Upper lobe of left lung (tissue), 4 donors: ENCODE measurements at regions not wholly inside any gene's neighbourhood (a gene's known extent, or its start where the extent isn't known, plus 50 kb on each side); places are given as distances from the start of the nearest gene placed in this dataset.

Experiments
- CTCF ChIP-seq, 6 experiments: fragments of 450-650 bp in 4 of 6; fragments of 200-600 bp in 2 of 6; sonication (generic) in 2 of 6; IDR thresholded peaks; one replicate each; pipeline ENCODE4 v1.5.1; 2016 to 2019; ENCODE audit warnings: antibody characterized with exemption in 6 of 6
- POLR2AphosphoS5 ChIP-seq, 2 donors: sonication (generic); formaldehyde crosslinking; IDR thresholded peaks; one replicate each; pipeline ENCODE4 v1.5.1; 2017; ENCODE audit warnings: antibody characterized with exemption in 2 of 2

DNA sequence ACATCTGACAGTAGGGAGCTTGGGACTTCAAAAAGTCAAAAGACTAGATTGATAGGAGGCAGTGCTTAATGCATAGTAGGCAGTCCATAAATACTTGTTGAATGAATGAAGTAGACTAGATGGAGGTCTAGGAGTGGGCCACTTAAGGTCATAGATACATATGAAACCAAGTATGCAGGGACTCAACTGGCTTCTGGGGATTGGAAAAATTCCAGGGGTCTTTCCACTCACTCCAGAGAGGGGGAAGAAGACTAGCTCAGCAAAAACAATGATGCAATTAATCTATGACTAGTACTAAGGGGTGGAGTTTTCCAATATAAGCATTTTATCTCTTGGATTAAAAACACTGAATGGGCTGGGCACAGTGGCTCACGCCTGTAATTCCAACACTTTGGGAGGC lies 298.3 kb upstream of the XYLT1 start:
- TF ChIP-seq CTCF (IDR thresholded peaks at IDR 0.05): no peak
- TF ChIP-seq POLR2AphosphoS5 (IDR thresholded peaks at IDR 0.05): no peak
